ENCODE measurements at regions not wholly inside any gene's neighbourhood (a gene's known extent, or its start where the extent isn't known, plus 50 kb on each side); places are given as distances from the start of the nearest gene placed in this dataset.

GRCh38 chrX:137366018-137366633, 199.8 kb upstream of the ZIC3 start:
- no peak for DNase-seq

- DNase-seq = no peak
Measured at GRCh38 chrX:137363559-137363958, 202.4 kb upstream of the ZIC3 start.

- no peak for DNase-seq
Measured at GRCh38 chrX:137362583-137362982, 203.3 kb upstream of the ZIC3 start.

GRCh38 chrX:137354851-137355250, 211.1 kb upstream of the ZIC3 start:
- no peak for DNase-seq

- DNase-seq = no peak
Measured at GRCh38 chrX:137353404-137353803, 212.5 kb upstream of the ZIC3 start.

GRCh38 chrX:137352101-137352660, 213.7 kb upstream of the ZIC3 start:
- DNase-seq = no peak

DNA sequence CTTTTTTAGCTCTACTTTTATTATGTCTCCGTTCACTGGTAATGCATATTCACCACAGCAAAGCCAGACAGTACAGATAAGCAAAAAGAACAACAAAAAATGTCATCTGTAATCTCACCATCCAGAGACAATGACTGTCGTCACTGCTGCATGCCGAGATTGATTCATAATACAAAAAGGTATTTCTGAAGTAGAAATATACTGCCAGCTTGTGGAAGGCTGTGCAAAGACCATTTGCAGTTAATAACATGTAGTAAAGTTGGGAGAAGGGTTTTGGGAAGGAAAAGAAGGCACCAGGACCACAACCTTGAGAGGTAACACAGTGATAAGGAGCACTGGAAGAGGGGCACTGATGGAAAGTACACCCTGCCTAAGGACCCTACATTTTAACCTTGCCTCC, 223.0 kb upstream of the ZIC3 start:
- no peak for DNase-seq

DNA sequence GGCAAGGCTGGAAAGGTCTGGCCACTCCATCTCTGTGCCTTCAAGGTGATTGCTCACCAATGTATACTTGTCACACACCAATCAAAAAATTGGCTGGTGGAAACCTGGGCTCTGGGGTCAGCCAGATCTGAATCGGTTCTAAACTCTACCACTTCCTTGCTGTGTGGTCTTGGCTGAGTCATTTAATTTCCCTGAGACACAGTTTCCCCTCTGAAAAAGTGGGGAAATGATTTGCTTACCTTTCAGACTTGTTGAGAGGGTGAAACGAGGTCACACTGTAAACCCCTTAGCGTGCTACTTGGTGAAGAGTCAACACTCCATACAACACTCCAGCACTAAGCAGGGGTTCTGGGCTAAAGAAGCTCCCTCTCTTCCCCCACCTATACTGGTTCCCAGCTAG, 252.3 kb upstream of the ZIC3 start:
- no peak for DNase-seq

- no peak for DNase-seq
Measured at GRCh38 chrX:137305404-137305803, 260.5 kb upstream of the ZIC3 start.

GRCh38 chrX:137297167-137297566, 263.4 kb upstream of the GPR101 start:
- no peak for DNase-seq

DNA sequence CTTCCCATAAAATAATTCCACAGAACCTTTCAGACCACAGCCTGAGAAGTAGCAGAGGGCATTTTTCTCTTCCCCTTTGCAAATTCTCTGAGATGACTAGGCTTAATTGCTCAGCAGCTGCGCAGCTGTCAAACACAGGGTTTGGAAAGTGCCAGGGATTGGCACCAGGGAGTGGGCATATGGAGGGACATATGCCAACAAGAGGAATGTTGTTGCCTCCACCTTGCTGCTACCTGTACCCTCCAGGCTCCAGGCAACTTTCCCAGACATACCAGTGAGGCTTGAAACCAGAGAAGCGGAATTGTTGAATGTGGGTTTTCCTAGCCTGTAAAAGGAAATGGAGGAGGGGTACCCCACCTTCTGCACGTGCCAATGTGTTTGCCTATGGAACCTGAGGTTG, 256.2 kb upstream of the GPR101 start:
- DNase-seq = no peak

DNA sequence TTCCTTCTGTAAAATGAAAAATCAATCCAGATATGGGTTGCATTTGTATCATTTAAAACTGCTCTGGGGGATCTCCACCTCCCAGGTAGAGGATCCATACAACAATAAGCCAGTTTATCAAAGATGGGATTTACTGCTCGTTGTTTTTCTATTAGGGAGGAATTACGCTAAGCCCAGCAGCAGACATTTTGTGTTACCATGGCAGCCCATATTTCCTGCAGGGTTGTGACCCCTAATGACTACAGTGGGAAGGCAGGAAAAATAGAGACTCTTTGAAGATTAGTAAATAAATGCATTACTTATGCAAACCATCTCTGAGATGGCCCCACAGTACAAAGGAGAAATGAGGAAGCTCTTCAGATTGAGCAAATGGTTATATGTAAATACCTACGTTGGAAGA, 253.4 kb upstream of the GPR101 start:
- DNase-seq = no peak

- no peak for DNase-seq
Measured at GRCh38 chrX:137286423-137286822, 252.6 kb upstream of the GPR101 start.

DNA sequence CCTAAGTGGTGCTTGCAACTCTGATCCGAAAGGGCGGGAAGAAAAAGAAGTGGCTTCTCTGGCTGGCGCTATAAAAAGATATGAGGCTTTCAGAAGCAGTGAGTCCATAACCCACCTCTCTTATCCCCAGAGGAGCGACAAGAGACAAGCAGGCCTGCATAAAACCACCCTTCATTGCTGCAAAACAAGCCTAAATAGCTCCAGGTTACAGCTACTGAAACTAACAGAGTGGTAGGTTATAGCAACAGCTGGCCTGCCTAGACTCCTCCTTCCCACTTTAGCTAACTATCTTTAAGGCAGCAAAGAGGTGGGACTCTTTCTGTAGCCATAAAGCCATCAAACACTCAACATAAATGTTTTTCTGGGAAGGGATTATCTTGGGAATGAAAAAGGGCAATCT, 245.0 kb upstream of the GPR101 start:
- no peak for DNase-seq

- no peak for DNase-seq
Measured at GRCh38 chrX:137263374-137263773, 229.6 kb upstream of the GPR101 start.

GRCh38 chrX:137245183-137245582, 211.4 kb upstream of the GPR101 start:
- no peak for DNase-seq

DNA sequence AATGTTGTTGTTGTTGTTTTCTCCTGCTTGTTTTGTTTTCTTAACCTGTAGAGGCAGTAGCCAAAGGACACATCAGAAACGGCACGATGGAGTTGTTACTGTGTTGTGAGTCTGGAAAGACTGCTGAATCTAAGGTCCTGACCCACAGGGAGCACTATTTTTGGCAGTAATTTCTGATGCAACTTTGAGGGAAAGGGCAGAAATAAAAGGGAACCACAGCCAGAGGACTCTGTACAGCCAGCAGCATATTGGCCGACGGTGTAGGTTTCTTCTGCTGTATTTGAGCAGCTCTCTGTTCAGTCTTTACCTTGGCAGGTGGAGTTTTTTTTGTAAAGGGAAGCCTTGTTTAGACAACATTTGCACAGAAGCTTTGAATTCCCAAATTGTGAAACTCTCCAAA, 203.0 kb upstream of the GPR101 start:
- no peak for DNase-seq

GRCh38 chrX:137234651-137235402, 201.0 kb upstream of the GPR101 start:
- no peak for DNase-seq

- no peak for DNase-seq
Measured at GRCh38 chrX:137233478-137233877, 199.7 kb upstream of the GPR101 start.

DNA sequence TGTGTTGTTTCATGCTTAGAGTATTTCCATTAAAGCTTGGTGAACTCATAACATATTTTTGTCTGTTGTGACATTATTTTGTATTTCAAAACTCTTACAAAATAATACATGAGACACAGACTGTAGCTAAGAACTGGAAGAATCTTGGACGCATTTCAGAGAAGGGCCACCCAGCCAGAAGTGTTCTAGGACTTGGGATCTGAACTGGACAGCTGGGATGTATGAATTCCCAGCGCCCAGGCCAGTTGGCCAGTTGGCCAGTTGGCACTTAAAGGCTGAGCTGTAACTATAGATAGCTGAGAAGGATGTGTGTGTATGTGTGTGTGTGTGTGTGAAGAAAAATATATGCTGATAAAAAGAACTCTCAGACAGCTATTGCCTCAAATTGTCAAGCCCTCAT, 193.4 kb upstream of the GPR101 start:
- no peak for DNase-seq

DNA sequence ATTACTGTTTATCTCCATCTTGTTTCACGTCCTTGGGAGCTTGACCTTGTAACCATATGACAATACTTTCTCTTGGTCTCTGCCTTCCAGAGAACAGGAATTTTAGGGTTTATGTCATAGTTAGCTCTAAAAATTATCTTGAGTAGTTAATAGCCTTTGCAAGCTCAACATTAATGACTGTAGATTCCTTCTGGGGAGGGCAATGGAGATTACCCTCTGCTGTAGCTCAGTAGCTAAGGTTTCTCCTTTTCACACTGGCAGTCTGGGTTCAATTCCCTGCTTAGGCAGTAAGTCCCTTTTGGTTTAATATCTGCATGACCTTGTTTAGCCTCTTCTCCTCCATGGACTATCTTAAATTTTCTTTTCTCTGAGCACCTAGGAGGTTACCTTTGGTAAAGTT, 181.7 kb upstream of the GPR101 start:
- DNase-seq = no peak

- DNase-seq = no peak
Measured at GRCh38 chrX:137212078-137212632, 178.4 kb upstream of the GPR101 start.

DNA sequence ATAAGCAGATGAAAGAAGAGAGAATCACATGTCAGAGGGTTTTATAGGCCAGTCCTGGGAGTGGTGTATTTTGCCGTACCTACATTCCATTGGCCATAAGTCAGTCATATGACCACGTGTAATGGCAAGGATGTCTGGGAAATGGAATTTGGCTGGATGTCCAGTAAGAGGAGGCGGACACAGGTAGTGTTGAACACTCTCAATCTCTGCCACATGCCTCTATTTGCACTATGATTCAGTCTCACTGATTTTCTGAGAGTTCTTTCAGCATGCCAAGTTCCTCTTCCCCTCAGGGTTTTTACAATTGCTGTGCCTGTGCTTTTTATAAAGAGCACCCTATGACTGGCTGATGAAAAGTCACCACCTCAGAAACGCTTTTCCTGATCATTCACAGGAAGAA, 164.2 kb upstream of the GPR101 start:
- no peak for DNase-seq

GRCh38 chrX:137195991-137196390, 162.2 kb upstream of the GPR101 start:
- no peak for DNase-seq

Data from AML-193 (cell line).